ENCODE measurements at regions not wholly inside any gene's neighbourhood (a gene's known extent, or its start where the extent isn't known, plus 50 kb on each side); places are given as distances from the start of the nearest gene placed in this dataset.

GRCh38 chr12:88650715-88651114 is 70.4 kb upstream of the KITLG start:
- H3K4me1 ChIP-seq (replicated peaks; ENCODE audit: insufficient read depth): no peaks in the 10 kb centered on the region
- H3K9me3 ChIP-seq (ENCODE audit: insufficient read depth, low read depth): no peaks in the 10 kb centered on the region
- TF ChIP-seq CTCF (conservative IDR thresholded peaks at IDR 0.05) (no peak), EZH2 (IDR thresholded peaks at IDR 0.05; ENCODE audit: low read depth) (no peak)
- BruUV-seq (replicated peaks): no TSS peak
- H3K36me3 ChIP-seq (ENCODE audit: low read depth): no peaks in the 10 kb centered on the region
- H3K4me3 ChIP-seq: no peak overlapping the region
- no peaks in the 10 kb centered on the region for H3K9me2 ChIP-seq (ENCODE audit: insufficient read depth)
- ChIA-PET POLR2A (ENCODE audit: unreplicated experiment) (no interaction called here), CTCF (no interaction called here)
- intact Hi-C loops (cut with micrococcal nuclease; ENCODE audit: unreplicated experiment): no loop called here
- H4K20me1 ChIP-seq (ENCODE audit: insufficient read depth): no peaks in the 10 kb centered on the region
- H3K4me2 ChIP-seq: no peak overlapping the region
- no peaks in the 10 kb centered on the region for H3K27me3 ChIP-seq (ENCODE audit: insufficient read depth, low read depth)
- no peak overlapping the region for H3K27ac ChIP-seq
- H2AFZ ChIP-seq: no peak overlapping the region
- no peak for DNase-seq
- H3K79me2 ChIP-seq (ENCODE audit: low read depth): no peaks in the 10 kb centered on the region
- H3F3A ChIP-seq (ENCODE audit: insufficient read depth, low read depth): no peaks in the 10 kb centered on the region

DNA sequence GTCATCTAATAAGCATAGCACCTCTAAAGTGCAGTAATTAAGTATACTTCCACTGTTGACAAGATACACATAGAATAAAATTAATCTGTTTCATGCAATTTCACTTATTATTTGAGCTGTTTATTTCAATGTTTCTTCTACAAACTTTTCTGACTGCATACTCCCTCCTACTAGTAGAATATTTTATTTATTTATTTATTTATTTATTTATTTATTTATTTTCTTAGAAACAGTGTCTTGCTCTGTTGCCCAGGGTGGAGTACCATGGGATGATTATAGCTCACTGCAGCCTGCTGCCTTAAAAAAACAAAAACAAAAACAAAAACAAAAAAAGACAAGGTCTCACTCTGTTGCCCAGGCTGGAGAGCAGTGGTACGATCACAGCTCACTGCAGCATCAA is 68.4 kb upstream of the KITLG start:
- Histone ChIP-seq H3F3A (ENCODE audit: insufficient read depth, low read depth) (no peaks in the 10 kb centered on the region), H3K4me1 (replicated peaks; ENCODE audit: insufficient read depth) (no peaks in the 10 kb centered on the region), H3K4me3 (no peak overlapping the region), H3K27me3 (ENCODE audit: insufficient read depth, low read depth) (no peaks in the 10 kb centered on the region), H2AFZ (no peak overlapping the region), H3K36me3 (ENCODE audit: low read depth) (no peaks in the 10 kb centered on the region), H3K27ac (no peak overlapping the region), H3K9me3 (ENCODE audit: insufficient read depth, low read depth) (no peaks in the 10 kb centered on the region), H3K79me2 (ENCODE audit: low read depth) (no peaks in the 10 kb centered on the region), H3K4me2 (no peak overlapping the region), H4K20me1 (ENCODE audit: insufficient read depth) (no peaks in the 10 kb centered on the region), H3K9me2 (ENCODE audit: insufficient read depth) (no peaks in the 10 kb centered on the region)
- BruUV-seq (replicated peaks): no TSS peak
- no peak for TF ChIP-seq CTCF (conservative IDR thresholded peaks at IDR 0.05)
- no peak for TF ChIP-seq EZH2 (IDR thresholded peaks at IDR 0.05; ENCODE audit: low read depth)
- ChIA-PET POLR2A (ENCODE audit: unreplicated experiment) (no interaction called here), CTCF (no interaction called here)
- intact Hi-C loops (cut with micrococcal nuclease; ENCODE audit: unreplicated experiment): no loop called here
- DNase-seq: no peak

DNA sequence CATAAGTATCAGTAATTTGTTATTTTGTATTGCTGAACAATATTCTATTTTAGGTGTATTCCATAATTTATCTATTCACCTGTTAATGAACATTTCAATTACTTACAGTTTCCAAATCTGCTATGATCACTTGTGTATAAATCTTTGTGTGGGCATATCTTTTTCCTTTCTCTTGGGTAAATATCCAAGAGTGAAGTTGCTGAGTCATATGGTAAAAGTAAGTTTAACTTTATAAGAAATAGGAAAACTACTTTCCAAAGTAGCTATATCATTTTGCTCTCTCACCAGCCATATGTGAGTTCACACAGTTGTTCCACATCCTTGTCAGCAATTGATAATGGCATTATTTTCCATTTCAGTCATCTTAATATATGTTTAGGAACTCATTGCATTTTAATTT is 66.6 kb upstream of the KITLG start:
- TF ChIP-seq EZH2 (IDR thresholded peaks at IDR 0.05; ENCODE audit: low read depth) (no peak), CTCF (conservative IDR thresholded peaks at IDR 0.05) (no peak)
- no TSS peak for BruUV-seq (replicated peaks)
- Histone ChIP-seq H3K4me3 (no peak overlapping the region), H3K27ac (no peak overlapping the region), H3K27me3 (ENCODE audit: insufficient read depth, low read depth) (no peaks in the 10 kb centered on the region), H3F3A (ENCODE audit: insufficient read depth, low read depth) (no peaks in the 10 kb centered on the region), H3K79me2 (ENCODE audit: low read depth) (no peaks in the 10 kb centered on the region), H4K20me1 (ENCODE audit: insufficient read depth) (no peaks in the 10 kb centered on the region), H2AFZ (no peak overlapping the region), H3K9me3 (ENCODE audit: insufficient read depth, low read depth) (no peaks in the 10 kb centered on the region), H3K4me2 (no peak overlapping the region), H3K9me2 (ENCODE audit: insufficient read depth) (no peaks in the 10 kb centered on the region), H3K4me1 (replicated peaks; ENCODE audit: insufficient read depth) (no peaks in the 10 kb centered on the region), H3K36me3 (ENCODE audit: low read depth) (no peaks in the 10 kb centered on the region)
- ChIA-PET CTCF (no interaction called here), POLR2A (ENCODE audit: unreplicated experiment) (no interaction called here)
- no peak for DNase-seq
- intact Hi-C loops (cut with micrococcal nuclease; ENCODE audit: unreplicated experiment): no loop called here
